ENCODE measurements at regions not wholly inside any gene's neighbourhood (a gene's known extent, or its start where the extent isn't known, plus 50 kb on each side); places are given as distances from the start of the nearest gene placed in this dataset.

DNA sequence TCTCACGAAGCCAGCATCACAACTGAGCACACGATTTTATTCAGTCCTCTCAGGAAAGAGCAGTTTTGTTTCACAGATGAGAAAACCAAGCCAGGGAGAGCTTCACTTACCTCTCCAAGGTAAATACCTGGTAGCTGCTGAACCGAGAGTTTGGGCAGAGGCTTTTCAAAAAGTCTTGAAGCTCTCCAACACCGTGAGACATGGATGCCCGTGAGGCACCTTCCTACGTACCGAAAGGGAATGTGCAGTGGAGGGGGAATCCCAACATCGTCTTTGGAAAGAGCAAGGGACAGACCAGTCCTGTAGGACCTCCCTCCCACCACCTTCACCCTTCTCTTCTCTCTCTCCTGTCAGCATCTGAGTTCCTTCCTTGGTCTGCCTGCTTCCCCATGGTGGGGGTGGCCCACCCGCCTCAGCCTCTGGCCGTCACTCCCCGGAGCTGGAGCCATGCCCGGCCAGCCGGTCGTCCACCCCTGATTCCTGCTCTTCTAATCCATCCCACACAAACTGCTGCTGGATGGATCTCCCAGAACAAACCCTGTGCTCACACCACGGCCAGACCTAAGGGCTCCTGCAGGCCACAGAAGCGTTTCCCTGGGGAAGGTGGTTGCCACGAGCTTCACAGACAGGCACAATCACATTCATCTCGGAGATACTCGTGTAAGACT, 97.3 kb upstream of the SNTG2 start:
- no peaks in the 10 kb centered on the region; the same call in 1 of the 2 replicates for H3K9me3 ChIP-seq (ENCODE audit: insufficient read depth, low read depth)
- ChIA-PET CTCF (no interaction called here), POLR2A (ENCODE audit: unreplicated experiment) (no interaction called here)
- no peaks in the 10 kb centered on the region for H3K9me2 ChIP-seq (ENCODE audit: insufficient read depth)
- H3K27me3 ChIP-seq (ENCODE audit: insufficient read depth, low read depth): peaks cover 72% of the 10 kb centered on the region
- no peak overlapping the region for H3K4me2 ChIP-seq
- H3K4me1 ChIP-seq (replicated peaks; ENCODE audit: insufficient read depth): no peaks in the 10 kb centered on the region
- H2AFZ ChIP-seq: no peak overlapping the region
- TF ChIP-seq, protein P1, sequence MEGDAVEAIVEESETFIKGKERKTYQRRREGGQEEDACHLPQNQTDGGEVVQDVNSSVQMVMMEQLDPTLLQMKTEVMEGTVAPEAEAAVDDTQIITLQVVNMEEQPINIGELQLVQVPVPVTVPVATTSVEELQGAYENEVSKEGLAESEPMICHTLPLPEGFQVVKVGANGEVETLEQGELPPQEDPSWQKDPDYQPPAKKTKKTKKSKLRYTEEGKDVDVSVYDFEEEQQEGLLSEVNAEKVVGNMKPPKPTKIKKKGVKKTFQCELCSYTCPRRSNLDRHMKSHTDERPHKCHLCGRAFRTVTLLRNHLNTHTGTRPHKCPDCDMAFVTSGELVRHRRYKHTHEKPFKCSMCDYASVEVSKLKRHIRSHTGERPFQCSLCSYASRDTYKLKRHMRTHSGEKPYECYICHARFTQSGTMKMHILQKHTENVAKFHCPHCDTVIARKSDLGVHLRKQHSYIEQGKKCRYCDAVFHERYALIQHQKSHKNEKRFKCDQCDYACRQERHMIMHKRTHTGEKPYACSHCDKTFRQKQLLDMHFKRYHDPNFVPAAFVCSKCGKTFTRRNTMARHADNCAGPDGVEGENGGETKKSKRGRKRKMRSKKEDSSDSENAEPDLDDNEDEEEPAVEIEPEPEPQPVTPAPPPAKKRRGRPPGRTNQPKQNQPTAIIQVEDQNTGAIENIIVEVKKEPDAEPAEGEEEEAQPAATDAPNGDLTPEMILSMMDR (conservative IDR thresholded peaks at IDR 0.05): no peak
- TF ChIP-seq EZH2 (IDR thresholded peaks at IDR 0.05; ENCODE audit: low read depth): no peak
- intact Hi-C loops (cut with micrococcal nuclease; ENCODE audit: unreplicated experiment): loop anchor here (5.0 kb wide), 1 partner anchor 914 kb away; no protein-coding TSS in a partner anchor
- no peaks in the 10 kb centered on the region for H3K79me2 ChIP-seq (ENCODE audit: low read depth)
- no peaks in the 10 kb centered on the region for H3K36me3 ChIP-seq (ENCODE audit: low read depth)
- no peaks in the 10 kb centered on the region for H3F3A ChIP-seq (ENCODE audit: insufficient read depth, low read depth)
- H3K27ac ChIP-seq: no peak overlapping the region
- no peak for DNase-seq
- no TSS peak for BruUV-seq (replicated peaks)
- no peak overlapping the region for H3K4me3 ChIP-seq
- no peaks in the 10 kb centered on the region; the same call in 1 of the 2 replicates for H4K20me1 ChIP-seq (ENCODE audit: insufficient read depth)

DNA sequence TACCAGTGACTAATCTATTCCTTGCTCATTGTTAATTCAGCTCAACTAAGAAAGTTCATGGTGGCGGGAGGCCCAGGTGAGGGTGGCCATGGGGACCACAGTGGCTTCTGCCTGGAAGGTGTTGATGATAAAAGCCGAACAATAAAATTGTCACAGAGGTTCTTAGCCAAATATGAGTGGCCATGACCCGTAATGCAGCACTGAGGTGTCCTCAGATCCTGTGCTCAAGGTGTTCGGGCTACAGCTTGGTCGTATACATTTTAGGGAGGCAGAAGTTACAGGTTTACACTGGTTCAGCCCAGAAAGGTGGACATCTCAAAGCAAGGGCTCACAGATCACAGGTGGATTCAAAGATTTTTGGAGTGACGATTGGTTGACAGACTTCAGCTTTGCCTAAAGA, 98.5 kb upstream of the SNTG2 start:
- no peaks in the 10 kb centered on the region for H3K79me2 ChIP-seq (ENCODE audit: low read depth)
- H3K36me3 ChIP-seq (ENCODE audit: low read depth): no peaks in the 10 kb centered on the region
- H2AFZ ChIP-seq: no peak overlapping the region
- H3K4me3 ChIP-seq: no peak overlapping the region
- no peak overlapping the region for H3K27ac ChIP-seq
- peaks cover 67% of the 10 kb centered on the region for H3K27me3 ChIP-seq (ENCODE audit: insufficient read depth, low read depth)
- CTCF ChIA-PET: no interaction called here
- BruUV-seq (replicated peaks): no TSS peak
- no peaks in the 10 kb centered on the region for H3F3A ChIP-seq (ENCODE audit: insufficient read depth, low read depth)
- TF ChIP-seq EZH2 (IDR thresholded peaks at IDR 0.05; ENCODE audit: low read depth): no peak
- TF ChIP-seq, protein P1 (conservative IDR thresholded peaks at IDR 0.05): no peak
- intact Hi-C loops (cut with micrococcal nuclease; ENCODE audit: unreplicated experiment): loop anchor here (5.0 kb wide), 1 partner anchor 915 kb away; no protein-coding TSS in a partner anchor
- no peak overlapping the region for H3K4me2 ChIP-seq
- POLR2A ChIA-PET (ENCODE audit: unreplicated experiment): no interaction called here
- no peaks in the 10 kb centered on the region for H3K4me1 ChIP-seq (replicated peaks; ENCODE audit: insufficient read depth)
- no peaks in the 10 kb centered on the region for H3K9me2 ChIP-seq (ENCODE audit: insufficient read depth)
- H4K20me1 ChIP-seq (ENCODE audit: insufficient read depth): no peaks in the 10 kb centered on the region; the same call in 1 of the 2 replicates
- no peaks in the 10 kb centered on the region; the same call in 1 of the 2 replicates for H3K9me3 ChIP-seq (ENCODE audit: insufficient read depth, low read depth)
- DNase-seq: no peak

DNA sequence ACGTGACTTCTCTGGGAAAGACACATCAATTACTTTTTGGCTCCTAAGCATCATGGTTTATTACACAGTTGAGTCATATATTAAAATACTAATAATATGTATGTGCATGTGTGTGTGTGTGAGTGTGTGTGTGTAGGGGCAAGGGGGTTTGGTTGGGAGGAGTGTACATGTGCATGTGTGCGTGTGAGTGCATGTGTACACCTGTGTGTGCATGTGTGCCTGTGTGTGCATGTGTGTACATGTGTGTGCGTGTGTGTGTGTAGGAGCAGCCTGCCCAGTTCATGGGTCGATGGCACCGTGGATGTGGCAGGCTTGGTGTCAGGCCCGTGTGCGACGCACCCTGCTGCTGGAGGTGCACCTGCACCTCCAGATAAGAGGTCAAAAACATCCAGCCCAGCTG, 99.0 kb upstream of the SNTG2 start:
- TF ChIP-seq EZH2 (IDR thresholded peaks at IDR 0.05; ENCODE audit: low read depth): no peak
- TF ChIP-seq, protein P1 (conservative IDR thresholded peaks at IDR 0.05): no peak
- no peak overlapping the region for H3K4me3 ChIP-seq
- H3K4me1 ChIP-seq (replicated peaks; ENCODE audit: insufficient read depth): no peaks in the 10 kb centered on the region
- H3K27me3 ChIP-seq (ENCODE audit: insufficient read depth, low read depth): peaks cover 62% of the 10 kb centered on the region
- H3K36me3 ChIP-seq (ENCODE audit: low read depth): no peaks in the 10 kb centered on the region
- H4K20me1 ChIP-seq (ENCODE audit: insufficient read depth): no peaks in the 10 kb centered on the region
- no peaks in the 10 kb centered on the region for H3K79me2 ChIP-seq (ENCODE audit: low read depth)
- no peak overlapping the region for H3K4me2 ChIP-seq
- no peak overlapping the region for H2AFZ ChIP-seq
- no peaks in the 10 kb centered on the region for H3F3A ChIP-seq (ENCODE audit: insufficient read depth, low read depth)
- H3K27ac ChIP-seq: no peak overlapping the region
- POLR2A ChIA-PET (ENCODE audit: unreplicated experiment): no interaction called here
- no peaks in the 10 kb centered on the region for H3K9me2 ChIP-seq (ENCODE audit: insufficient read depth)
- CTCF ChIA-PET: no interaction called here
- intact Hi-C loops (cut with micrococcal nuclease; ENCODE audit: unreplicated experiment): loop anchor here (5.0 kb wide), 1 partner anchor 916 kb away; no protein-coding TSS in a partner anchor
- no TSS peak for BruUV-seq (replicated peaks)
- DNase-seq: no peak
- H3K9me3 ChIP-seq (ENCODE audit: insufficient read depth, low read depth): no peaks in the 10 kb centered on the region; the same call in 1 of the 2 replicates
